Epithelial cell of proximal tubule (primary cell): ENCODE measurements at regions not wholly inside any gene's neighbourhood (a gene's known extent, or its start where the extent isn't known, plus 50 kb on each side); places are given as distances from the start of the nearest gene placed in this dataset.
"Not testable (repeated sequence)": the region's sequence is repeated elsewhere in the genome, so short reads cannot be mapped to it uniquely, and the experiment has no call there.

ENCODE experiments used
- DNase-seq: peaks from one replicate; pipeline ENCODE4 v3.0.0-alpha.2; 2011; ENCODE audit warnings: low read depth
- H3K4me3 ChIP-seq: 2 replicates; pipeline ENCODE4 v1.5.1; 2011; ENCODE audit warnings: low read depth, mild to moderate bottlenecking, low read length
- TF ChIP-seq, protein P1 (sequence below): conservative IDR thresholded peaks from 2 replicates; pipeline ENCODE4 v1.5.1; 2012; ENCODE audit warnings: low read depth, mild to moderate bottlenecking, low read length

DNA sequence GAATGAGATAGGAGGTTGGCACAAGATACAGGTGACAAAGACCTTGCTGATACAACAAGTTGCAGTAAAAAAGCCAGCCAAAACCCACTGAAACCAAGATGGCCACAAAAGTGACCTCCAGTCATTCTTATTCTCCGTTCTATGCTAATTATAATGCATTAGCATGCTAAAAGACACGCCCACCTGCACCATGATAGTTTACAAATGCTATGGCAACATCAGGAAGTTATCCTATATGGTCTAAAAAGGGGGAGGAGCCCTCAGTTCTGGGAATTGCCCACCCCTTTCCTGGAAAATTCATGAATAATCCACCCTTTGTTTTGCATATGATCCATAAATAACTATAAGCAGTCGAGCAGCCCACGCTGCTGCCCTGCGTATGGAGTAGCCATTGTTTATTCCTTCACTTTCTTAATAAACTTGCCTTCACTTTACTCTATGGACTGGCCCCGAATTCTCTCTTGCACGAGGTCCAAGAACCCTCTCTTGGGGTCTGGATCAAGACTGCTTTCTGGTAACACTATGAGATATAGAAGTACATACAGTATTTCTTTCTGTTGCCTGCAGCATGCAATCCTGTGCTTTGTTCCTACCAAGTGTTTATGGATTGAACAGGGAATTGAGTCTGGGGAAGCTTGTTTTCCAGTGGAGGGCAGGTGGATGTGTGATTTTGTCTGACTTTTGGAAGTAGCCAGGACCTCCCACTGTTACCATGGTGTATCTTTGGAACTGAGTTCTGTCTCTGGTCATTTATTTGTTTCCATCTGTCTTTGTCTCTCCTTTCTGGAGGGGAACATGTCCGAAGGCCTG, 72.0 kb upstream of the TGM3 start:
- DNase-seq = no peak
- TF ChIP-seq, protein P1, sequence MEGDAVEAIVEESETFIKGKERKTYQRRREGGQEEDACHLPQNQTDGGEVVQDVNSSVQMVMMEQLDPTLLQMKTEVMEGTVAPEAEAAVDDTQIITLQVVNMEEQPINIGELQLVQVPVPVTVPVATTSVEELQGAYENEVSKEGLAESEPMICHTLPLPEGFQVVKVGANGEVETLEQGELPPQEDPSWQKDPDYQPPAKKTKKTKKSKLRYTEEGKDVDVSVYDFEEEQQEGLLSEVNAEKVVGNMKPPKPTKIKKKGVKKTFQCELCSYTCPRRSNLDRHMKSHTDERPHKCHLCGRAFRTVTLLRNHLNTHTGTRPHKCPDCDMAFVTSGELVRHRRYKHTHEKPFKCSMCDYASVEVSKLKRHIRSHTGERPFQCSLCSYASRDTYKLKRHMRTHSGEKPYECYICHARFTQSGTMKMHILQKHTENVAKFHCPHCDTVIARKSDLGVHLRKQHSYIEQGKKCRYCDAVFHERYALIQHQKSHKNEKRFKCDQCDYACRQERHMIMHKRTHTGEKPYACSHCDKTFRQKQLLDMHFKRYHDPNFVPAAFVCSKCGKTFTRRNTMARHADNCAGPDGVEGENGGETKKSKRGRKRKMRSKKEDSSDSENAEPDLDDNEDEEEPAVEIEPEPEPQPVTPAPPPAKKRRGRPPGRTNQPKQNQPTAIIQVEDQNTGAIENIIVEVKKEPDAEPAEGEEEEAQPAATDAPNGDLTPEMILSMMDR = no peak
- H3K4me3 ChIP-seq = no peak overlapping the region

DNA sequence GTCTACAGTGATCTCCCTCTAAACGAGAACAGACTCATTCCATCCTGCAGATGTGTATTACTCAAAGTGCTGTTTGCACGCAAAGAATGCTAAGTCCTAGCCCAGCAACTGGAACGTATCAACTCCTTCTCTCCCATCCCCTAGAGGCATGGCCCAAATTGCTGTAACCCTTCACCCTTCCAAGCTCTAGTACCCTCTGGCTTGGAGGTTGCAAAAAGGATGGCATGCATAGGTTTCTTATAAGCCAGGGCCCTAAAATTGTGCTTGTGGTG, 71.5 kb upstream of the TGM3 start:
- no peak for DNase-seq
- no peak overlapping the region for H3K4me3 ChIP-seq
- TF ChIP-seq, protein P1 = no peak

DNA sequence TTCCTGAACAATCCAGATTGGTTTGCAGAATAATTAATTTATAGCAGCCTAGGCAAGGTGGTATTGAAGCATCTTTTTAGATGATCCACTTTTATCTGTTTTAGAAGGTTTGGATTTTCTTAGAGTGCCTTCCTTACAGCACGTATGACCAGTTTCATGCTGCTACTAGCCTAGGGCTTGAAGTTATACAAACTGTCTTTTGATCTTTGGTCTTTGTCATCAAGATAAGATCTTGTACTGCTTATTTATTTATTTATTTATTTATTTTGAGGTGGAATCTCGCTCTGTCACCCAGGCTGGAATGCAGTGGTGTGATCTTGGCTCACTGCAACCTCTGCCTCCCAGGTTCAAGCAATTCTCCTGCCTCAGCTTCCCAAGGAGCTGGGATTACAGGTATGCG, 68.5 kb upstream of the TGM3 start:
- not testable (repeated sequence) for DNase-seq, H3K4me3 ChIP-seq

DNA sequence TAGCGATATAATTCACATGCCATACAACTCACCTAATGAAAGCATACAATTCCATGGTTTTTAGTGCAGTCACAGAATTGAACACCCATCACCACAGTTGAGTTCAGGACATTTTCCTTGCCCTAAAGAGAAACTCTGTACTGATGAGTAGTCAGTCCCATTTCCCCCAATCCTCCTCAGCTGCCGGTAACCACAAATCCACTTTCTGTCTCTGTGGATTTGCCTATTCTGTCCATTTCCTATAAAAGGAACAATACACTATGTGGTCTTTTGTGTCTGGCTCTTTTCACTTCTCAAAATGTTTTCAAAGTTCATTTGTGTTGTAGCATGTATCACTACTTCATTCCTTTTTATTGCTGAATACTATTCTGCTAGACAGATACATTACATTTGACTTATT, 67.9 kb upstream of the TGM3 start:
- TF ChIP-seq, protein P1 = no peak
- DNase-seq = no peak

DNA sequence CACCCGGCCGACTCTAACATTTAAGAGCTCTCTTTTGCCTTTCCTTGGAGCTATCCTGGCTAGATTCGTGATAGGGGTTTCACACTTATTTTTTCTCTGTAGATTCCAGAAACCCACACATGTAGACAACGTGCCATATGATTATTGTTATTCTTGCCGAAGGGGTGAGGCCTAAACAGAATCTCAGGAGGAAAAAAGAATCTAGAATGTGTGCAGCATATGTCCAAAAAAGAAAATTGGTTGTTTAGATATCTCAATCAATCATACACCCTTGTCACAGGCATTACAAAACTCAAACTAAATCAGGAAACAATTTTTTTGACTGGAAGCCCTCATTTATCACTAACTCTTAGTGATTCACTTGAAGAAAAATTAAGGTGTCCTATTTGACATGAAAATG, 66.9 kb upstream of the TGM3 start:
- H3K4me3 ChIP-seq = no peak overlapping the region
- TF ChIP-seq, protein P1 = no peak
- no peak for DNase-seq

More for the DNA sequence above, 67.9 kb upstream of the TGM3 start:
- no peak overlapping the region for H3K4me3 ChIP-seq

DNA sequence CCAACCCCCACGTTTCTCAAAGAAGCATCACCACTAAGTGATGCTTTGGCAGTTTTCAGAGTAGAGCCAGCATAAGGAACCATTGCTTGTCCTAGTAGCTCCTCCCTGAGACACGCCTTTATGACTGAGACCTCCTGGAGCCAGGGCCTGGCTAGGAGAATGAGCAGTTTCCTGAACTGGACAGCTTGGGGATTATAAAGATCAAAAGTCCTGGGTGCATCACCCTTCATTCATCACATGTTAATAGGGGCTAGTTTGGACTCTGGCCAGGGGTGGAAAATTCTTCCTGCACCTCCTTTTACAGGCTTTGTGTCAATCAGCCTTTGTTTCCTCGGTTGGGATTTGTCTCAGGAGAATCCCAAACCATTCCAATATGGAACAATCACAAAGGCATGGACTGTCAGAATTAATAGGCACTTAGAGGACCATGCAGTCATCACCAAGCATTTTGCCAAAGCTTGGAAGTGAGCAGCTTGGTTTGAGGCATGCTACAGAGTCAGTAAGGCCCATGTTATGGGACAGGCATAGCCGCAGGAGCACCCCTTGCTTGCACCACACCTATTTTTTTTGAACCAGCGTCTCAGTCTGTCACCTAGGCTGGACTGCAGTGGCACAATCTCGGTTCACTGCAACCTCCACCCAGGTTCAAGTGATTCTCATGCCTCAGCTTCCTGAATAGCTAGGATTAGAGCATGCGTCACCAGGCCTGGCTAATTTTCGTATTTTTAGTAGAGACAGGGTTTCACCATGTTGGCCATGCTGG, 64.9 kb upstream of the TGM3 start:
- no peak overlapping the region for H3K4me3 ChIP-seq
- DNase-seq = no peak
- TF ChIP-seq, protein P1 = no peak

DNA sequence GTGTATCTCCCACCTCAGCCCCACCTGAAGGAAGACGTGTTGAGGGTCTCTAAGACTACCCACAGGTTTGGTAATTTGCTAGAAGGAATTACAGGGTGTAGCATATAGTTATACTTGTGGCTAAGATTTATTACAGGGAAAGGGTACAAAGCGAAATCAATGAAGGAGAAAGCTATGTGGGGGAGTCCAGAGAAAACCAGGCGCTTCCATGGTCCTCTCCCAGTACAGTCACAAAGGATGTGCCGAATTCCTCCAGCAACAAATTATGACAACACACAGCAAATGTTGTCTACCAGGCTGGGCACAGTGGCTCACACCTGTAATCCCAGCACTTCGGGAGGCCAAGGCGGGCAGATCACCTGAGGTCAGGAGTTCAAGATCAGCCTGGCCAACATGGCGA, 64.1 kb upstream of the TGM3 start:
- DNase-seq = no peak
- TF ChIP-seq, protein P1 = no peak
- H3K4me3 ChIP-seq = no peak overlapping the region
